Right renal pelvis (tissue), 4 donors: ENCODE measurements at regions not wholly inside any gene's neighbourhood (a gene's known extent, or its start where the extent isn't known, plus 50 kb on each side); places are given as distances from the start of the nearest gene placed in this dataset.

ENCODE experiments used
- DNase-seq, 4 donors: peaks; one replicate each; pipeline ENCODE4 v3.0.0-alpha.2; 2013; ENCODE audit warnings: low read depth in 4 of 4, low spot score in 3 of 4, missing footprints in 1 of 4

GRCh38 chr3:25259871-25260270 is 168.2 kb upstream of the RARB start:
- no peak for DNase-seq

- no peak for DNase-seq
Measured at GRCh38 chr3:25262322-25262721, 165.7 kb upstream of the RARB start.

- no peak for DNase-seq
Measured at GRCh38 chr3:25265284-25265683, 162.8 kb upstream of the RARB start.

GRCh38 chr3:25266677-25267076 is 161.4 kb upstream of the RARB start:
- no peak for DNase-seq

GRCh38 chr3:25272090-25272489 is 156.0 kb upstream of the RARB start:
- no peak for DNase-seq

GRCh38 chr3:25273582-25274171 is 154.4 kb upstream of the RARB start:
- DNase-seq = no peak

- DNase-seq = no peak
Measured at GRCh38 chr3:25277503-25277902, 150.6 kb upstream of the RARB start.

GRCh38 chr3:25281041-25281731 is 146.9 kb upstream of the RARB start:
- DNase-seq = no peak

GRCh38 chr3:25281732-25282126 is 146.3 kb upstream of the RARB start:
- DNase-seq = no peak

- no peak for DNase-seq
Measured at GRCh38 chr3:25283613-25284012, 144.4 kb upstream of the RARB start.

- DNase-seq = no peak
Measured at GRCh38 chr3:25284249-25284648, 143.8 kb upstream of the RARB start.

GRCh38 chr3:25287291-25287884 is 140.7 kb upstream of the RARB start:
- no peak for DNase-seq

GRCh38 chr3:25288413-25288812 is 139.7 kb upstream of the RARB start:
- DNase-seq = no peak

GRCh38 chr3:25289156-25289555 is 138.9 kb upstream of the RARB start:
- DNase-seq = no peak

- no peak for DNase-seq
Measured at GRCh38 chr3:25289663-25290062, 138.4 kb upstream of the RARB start.

- DNase-seq = no peak
Measured at GRCh38 chr3:25291481-25291905, 136.6 kb upstream of the RARB start.

- no peak for DNase-seq
Measured at GRCh38 chr3:25292036-25292435, 136.0 kb upstream of the RARB start.

- DNase-seq = no peak
Measured at GRCh38 chr3:25292595-25292994, 135.5 kb upstream of the RARB start.

GRCh38 chr3:25293736-25294135 is 134.3 kb upstream of the RARB start:
- DNase-seq = no peak

GRCh38 chr3:25294169-25294805 is 133.8 kb upstream of the RARB start:
- no peak for DNase-seq

- DNase-seq = no peak
Measured at GRCh38 chr3:25297667-25298585, 130.1 kb upstream of the RARB start.
